C4-2B (cell line): ENCODE measurements at regions not wholly inside any gene's neighbourhood (a gene's known extent, or its start where the extent isn't known, plus 50 kb on each side); places are given as distances from the start of the nearest gene placed in this dataset.

Source experiments
- CTCF ChIP-seq: fragments of 450-650 bp; conservative IDR thresholded peaks from 2 replicates; pipeline ENCODE4 v1.5.1; 2017; ENCODE audit warnings: mild to moderate bottlenecking
- ZFX ChIP-seq: fragments of 450-650 bp; IDR thresholded peaks from 2 replicates; pipeline ENCODE4 v1.6.1; 2017

- TF ChIP-seq CTCF (no peak), ZFX (no peak)
Observed at GRCh38 chr19:29016926-29017760, 195.8 kb downstream of the UQCRFS1 start.
